ENCODE measurements at regions not wholly inside any gene's neighbourhood (a gene's known extent, or its start where the extent isn't known, plus 50 kb on each side); places are given as distances from the start of the nearest gene placed in this dataset.
A peak's percentile ranks its signal among the peaks of the same experiment; 100 is the strongest.

DNA sequence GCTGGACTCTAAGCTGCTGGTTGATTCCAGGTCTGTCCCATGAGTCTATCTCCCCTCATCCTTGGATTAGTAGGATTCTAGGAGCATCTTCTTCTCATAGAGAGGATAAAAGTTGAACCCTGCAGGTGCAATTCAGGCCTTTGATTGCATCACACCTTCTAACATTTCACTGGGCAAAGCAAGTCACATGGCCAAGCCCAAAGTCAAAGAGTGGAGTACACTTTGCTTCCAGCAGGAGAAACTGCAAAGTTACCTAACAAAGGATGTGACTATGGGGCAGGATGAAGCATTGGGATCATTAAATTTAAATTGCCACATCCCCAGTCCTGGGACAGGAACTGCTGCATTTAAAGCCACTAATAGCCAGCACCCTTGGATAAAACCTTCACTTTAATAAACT, 51.0 kb upstream of the EGFLAM start:
- TF ChIP-seq, protein P1, sequence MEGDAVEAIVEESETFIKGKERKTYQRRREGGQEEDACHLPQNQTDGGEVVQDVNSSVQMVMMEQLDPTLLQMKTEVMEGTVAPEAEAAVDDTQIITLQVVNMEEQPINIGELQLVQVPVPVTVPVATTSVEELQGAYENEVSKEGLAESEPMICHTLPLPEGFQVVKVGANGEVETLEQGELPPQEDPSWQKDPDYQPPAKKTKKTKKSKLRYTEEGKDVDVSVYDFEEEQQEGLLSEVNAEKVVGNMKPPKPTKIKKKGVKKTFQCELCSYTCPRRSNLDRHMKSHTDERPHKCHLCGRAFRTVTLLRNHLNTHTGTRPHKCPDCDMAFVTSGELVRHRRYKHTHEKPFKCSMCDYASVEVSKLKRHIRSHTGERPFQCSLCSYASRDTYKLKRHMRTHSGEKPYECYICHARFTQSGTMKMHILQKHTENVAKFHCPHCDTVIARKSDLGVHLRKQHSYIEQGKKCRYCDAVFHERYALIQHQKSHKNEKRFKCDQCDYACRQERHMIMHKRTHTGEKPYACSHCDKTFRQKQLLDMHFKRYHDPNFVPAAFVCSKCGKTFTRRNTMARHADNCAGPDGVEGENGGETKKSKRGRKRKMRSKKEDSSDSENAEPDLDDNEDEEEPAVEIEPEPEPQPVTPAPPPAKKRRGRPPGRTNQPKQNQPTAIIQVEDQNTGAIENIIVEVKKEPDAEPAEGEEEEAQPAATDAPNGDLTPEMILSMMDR (IDR thresholded peaks at IDR 0.05; ENCODE audit: control insufficient read depth, insufficient read depth, low read depth, low read length, missing control alignments), result no peak

DNA sequence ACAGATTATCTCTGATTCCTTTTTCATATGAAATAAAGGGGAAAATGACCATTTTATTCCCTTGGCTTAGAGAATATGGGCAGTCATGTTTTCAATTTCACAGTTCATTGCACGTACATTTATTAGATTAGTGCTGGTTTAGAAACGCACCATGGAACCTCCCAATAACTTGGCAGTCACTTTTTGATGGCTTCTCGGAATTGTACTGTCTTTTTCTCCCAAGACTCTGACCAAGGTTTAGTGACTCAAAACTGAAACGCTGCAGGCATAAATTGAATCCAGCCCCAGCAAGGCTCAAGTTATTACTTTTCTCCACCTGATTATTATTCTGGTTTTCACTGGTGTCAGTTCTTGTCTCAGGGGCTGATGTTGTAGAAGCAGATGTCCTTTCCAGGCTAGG, 55.6 kb upstream of the EGFLAM start:
- no peak overlapping the region for H3K4me3 ChIP-seq (ENCODE audit: control insufficient read depth, low read depth, low read length)
- DNase-seq (ENCODE audit: low read depth), result no peak
- TF ChIP-seq, protein P1 (IDR thresholded peaks at IDR 0.05; ENCODE audit: control insufficient read depth, insufficient read depth, low read depth, low read length, missing control alignments), result no peak

More for the DNA sequence above, 51.0 kb upstream of the EGFLAM start:
- no peak overlapping the region for H3K4me3 ChIP-seq (ENCODE audit: control insufficient read depth, low read depth, low read length)
- DNase-seq (ENCODE audit: low read depth), result no peak

DNA sequence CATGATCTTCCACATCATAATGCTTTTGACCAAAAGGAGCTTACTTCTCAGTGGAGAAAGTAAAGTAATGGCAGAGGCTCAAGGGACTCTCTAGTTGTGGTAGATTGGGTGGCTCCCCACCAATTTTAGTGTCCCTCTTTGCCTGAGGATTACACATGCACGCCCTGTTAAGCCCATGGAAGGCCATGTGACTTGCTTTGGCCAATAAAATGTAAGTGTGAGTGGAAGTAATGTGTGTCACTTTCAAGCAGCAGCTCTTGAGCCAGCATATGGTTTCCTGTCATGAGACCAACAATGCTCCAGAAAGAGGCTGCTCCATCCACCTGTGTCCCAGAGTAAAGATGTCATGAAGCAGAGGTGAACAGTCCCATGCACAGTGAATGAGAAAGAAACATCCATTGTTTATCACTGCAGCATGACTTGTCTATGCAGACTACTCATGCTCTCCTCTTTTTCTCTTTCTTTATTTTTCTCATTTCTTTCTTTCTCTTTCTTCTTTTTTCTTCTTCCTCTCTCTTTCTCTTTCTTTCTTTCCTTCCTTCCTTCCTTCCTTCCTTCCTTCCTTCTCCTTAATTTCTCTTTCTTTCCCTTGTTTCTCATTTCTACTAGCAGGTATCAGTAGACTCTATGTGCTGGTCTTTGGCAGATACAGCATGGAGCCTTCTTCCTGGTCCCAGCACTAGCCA, 57.3 kb upstream of the EGFLAM start:
- H3K4me3 ChIP-seq (ENCODE audit: control insufficient read depth, low read depth, low read length), result no peak overlapping the region
- DNase-seq (ENCODE audit: low read depth), result no peak
- TF ChIP-seq, protein P1 (IDR thresholded peaks at IDR 0.05; ENCODE audit: control insufficient read depth, insufficient read depth, low read depth, low read length, missing control alignments), result no peak

DNA sequence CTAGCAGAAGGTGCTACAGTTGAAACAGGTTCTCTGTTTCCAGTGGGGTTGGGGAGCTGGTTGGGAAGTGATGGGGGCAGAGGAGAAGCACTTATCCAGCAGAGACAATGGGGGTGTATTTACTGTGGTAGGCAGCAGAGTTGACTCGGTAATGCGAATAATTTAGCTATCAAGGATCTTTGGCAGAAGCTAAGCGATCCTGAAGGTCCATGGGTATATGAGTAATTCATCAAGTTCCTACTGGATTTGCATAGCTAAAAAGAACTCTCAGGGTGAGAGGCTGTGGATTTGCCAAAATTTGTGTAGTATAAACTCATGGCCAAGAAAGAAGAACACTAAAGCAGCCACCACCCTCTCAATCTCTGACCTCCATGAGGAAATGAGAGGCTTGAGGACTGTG, 61.2 kb upstream of the EGFLAM start:
- no peak overlapping the region for H3K4me3 ChIP-seq (ENCODE audit: control insufficient read depth, low read depth, low read length)
- DNase-seq (ENCODE audit: low read depth), result no peak
- TF ChIP-seq, protein P1 (IDR thresholded peaks at IDR 0.05; ENCODE audit: control insufficient read depth, insufficient read depth, low read depth, low read length, missing control alignments), result no peak

DNA sequence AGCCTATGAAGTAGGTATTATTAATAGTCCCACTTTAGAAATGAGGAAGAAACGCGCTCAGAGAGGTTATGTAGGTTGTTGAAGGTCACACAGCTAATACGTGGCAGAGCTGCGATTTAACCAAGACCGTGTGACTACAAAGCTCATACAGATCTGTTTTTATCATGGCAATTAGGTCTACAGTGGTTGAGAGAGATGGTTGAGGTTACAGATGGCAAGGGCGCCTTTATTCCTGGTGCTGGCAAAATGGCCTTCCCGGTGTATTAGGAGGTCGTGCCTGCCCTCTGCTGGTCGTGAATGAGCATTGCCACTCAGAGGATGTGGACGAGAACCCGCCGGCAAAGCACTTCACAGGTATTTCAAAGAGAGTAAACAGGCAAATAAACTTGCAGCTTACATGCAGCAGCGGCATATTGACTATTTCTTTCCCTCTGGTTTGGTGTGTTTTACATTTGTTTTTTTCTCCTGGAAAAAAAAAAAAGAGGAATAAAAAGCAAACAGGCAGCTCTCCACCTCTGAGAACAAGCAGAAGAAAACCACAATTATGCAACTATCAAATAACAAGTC, 65.3 kb upstream of the EGFLAM start:
- TF ChIP-seq, protein P1 (IDR thresholded peaks at IDR 0.05; ENCODE audit: control insufficient read depth, insufficient read depth, low read depth, low read length, missing control alignments), result peak; percentile 90
- no peak overlapping the region for H3K4me3 ChIP-seq (ENCODE audit: control insufficient read depth, low read depth, low read length)
- peak; percentile 8 for DNase-seq (ENCODE audit: low read depth)

DNA sequence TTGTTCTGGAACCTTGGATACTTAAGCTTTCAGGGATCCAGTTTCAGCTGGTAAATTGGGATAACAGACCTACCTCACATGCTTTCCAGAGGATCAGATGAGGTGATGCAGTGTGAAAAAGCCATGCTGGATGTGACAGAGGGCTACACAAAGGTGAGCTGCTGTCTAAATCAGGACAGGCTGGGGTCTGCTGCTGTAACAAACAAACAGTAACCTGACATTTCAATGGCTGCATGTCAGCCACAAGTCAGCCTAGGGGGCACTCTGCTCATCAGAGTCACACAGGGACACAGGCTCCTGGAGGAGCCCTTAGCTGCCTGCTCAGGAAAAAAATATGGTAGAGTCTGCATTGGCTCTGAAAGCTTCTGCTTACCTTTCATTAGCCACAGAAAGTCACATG, 66.7 kb upstream of the EGFLAM start:
- H3K4me3 ChIP-seq (ENCODE audit: control insufficient read depth, low read depth, low read length), result no peak overlapping the region
- DNase-seq (ENCODE audit: low read depth), result no peak
- TF ChIP-seq, protein P1 (IDR thresholded peaks at IDR 0.05; ENCODE audit: control insufficient read depth, insufficient read depth, low read depth, low read length, missing control alignments), result no peak
